DND-41 (cell line): ENCODE measurements at regions not wholly inside any gene's neighbourhood (a gene's known extent, or its start where the extent isn't known, plus 50 kb on each side); places are given as distances from the start of the nearest gene placed in this dataset.

Experiments used
- EZH2 ChIP-seq: IDR thresholded peaks from 3 replicates; pipeline ENCODE4 v1.6.1; 2012; ENCODE audit warnings: borderline replicate concordance, low read depth, mild to moderate bottlenecking, moderate library complexity, low read length, inconsistent platforms; ENCODE audit not compliant: severe bottlenecking
- TF ChIP-seq, protein P1 (sequence below): IDR thresholded peaks from 2 replicates; pipeline ENCODE4 v1.5.1; 2012; ENCODE audit warnings: borderline replicate concordance, low read length, moderate library complexity, mild to moderate bottlenecking; ENCODE audit not compliant: poor library complexity, severe bottlenecking; ENCODE audit errors: extremely low read depth

- TF ChIP-seq, protein P1, sequence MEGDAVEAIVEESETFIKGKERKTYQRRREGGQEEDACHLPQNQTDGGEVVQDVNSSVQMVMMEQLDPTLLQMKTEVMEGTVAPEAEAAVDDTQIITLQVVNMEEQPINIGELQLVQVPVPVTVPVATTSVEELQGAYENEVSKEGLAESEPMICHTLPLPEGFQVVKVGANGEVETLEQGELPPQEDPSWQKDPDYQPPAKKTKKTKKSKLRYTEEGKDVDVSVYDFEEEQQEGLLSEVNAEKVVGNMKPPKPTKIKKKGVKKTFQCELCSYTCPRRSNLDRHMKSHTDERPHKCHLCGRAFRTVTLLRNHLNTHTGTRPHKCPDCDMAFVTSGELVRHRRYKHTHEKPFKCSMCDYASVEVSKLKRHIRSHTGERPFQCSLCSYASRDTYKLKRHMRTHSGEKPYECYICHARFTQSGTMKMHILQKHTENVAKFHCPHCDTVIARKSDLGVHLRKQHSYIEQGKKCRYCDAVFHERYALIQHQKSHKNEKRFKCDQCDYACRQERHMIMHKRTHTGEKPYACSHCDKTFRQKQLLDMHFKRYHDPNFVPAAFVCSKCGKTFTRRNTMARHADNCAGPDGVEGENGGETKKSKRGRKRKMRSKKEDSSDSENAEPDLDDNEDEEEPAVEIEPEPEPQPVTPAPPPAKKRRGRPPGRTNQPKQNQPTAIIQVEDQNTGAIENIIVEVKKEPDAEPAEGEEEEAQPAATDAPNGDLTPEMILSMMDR = no peak
- TF ChIP-seq EZH2 = no peak
Measured at GRCh38 chrX:5788910-5789309, 439.8 kb downstream of the NLGN4X start.
